ENCODE measurements at regions not wholly inside any gene's neighbourhood (a gene's known extent, or its start where the extent isn't known, plus 50 kb on each side); places are given as distances from the start of the nearest gene placed in this dataset.

- Histone ChIP-seq H3K4me1 (no peaks in the 10 kb centered on the region), H3K9me3 (no peaks in the 10 kb centered on the region), H3K27me3 (no peaks in the 10 kb centered on the region), H3K4me3 (no peak overlapping the region), H3K36me3 (no peaks in the 10 kb centered on the region), H3K27ac (no peak overlapping the region)
- no peak for TF ChIP-seq POLR2A (IDR thresholded peaks at IDR 0.05)
- TF ChIP-seq CTCF (IDR thresholded peaks at IDR 0.05), result no peak
- intact Hi-C loops (cut with DNase I; ENCODE audit: low total_unique reads), result no loop called here
- DNase-seq, result no peak
Observed at GRCh38 chr2:157980020-157980419, 103.9 kb upstream of the ACVR1 start.

GRCh38 chr2:157971702-157972101, 95.6 kb upstream of the ACVR1 start:
- no peaks in the 10 kb centered on the region for H3K27me3 ChIP-seq
- no peak for TF ChIP-seq POLR2A (IDR thresholded peaks at IDR 0.05)
- TF ChIP-seq CTCF (IDR thresholded peaks at IDR 0.05), result no peak
- intact Hi-C loops (cut with DNase I; ENCODE audit: low total_unique reads), result no loop called here
- no peak for DNase-seq
- H3K9me3 ChIP-seq, result no peaks in the 10 kb centered on the region
- H3K27ac ChIP-seq, result no peak overlapping the region
- no peak overlapping the region for H3K4me3 ChIP-seq
- H3K4me1 ChIP-seq, result no peaks in the 10 kb centered on the region
- no peaks in the 10 kb centered on the region for H3K36me3 ChIP-seq

- Histone ChIP-seq H3K27ac (no peak overlapping the region), H3K4me1 (no peaks in the 10 kb centered on the region), H3K36me3 (no peaks in the 10 kb centered on the region), H3K4me3 (no peak overlapping the region), H3K9me3 (no peaks in the 10 kb centered on the region), H3K27me3 (no peaks in the 10 kb centered on the region)
- DNase-seq, result no peak
- intact Hi-C loops (cut with DNase I; ENCODE audit: low total_unique reads), result no loop called here
- TF ChIP-seq POLR2A (IDR thresholded peaks at IDR 0.05) (no peak), CTCF (IDR thresholded peaks at IDR 0.05) (no peak)
Observed at GRCh38 chr2:157967856-157968255, 91.7 kb upstream of the ACVR1 start.

GRCh38 chr2:157959249-157959648, 83.1 kb upstream of the ACVR1 start:
- no peak for DNase-seq
- Histone ChIP-seq H3K4me3 (no peak overlapping the region), H3K9me3 (no peaks in the 10 kb centered on the region), H3K27ac (no peak overlapping the region), H3K4me1 (no peaks in the 10 kb centered on the region), H3K27me3 (no peaks in the 10 kb centered on the region), H3K36me3 (no peaks in the 10 kb centered on the region)
- intact Hi-C loops (cut with DNase I; ENCODE audit: low total_unique reads), result no loop called here
- TF ChIP-seq CTCF (IDR thresholded peaks at IDR 0.05) (no peak), POLR2A (IDR thresholded peaks at IDR 0.05) (no peak)

GRCh38 chr2:157957596-157957995, 81.5 kb upstream of the ACVR1 start:
- Histone ChIP-seq H3K27ac (no peak overlapping the region), H3K4me1 (no peaks in the 10 kb centered on the region), H3K4me3 (no peak overlapping the region), H3K27me3 (no peaks in the 10 kb centered on the region), H3K36me3 (no peaks in the 10 kb centered on the region), H3K9me3 (no peaks in the 10 kb centered on the region)
- intact Hi-C loops (cut with DNase I; ENCODE audit: low total_unique reads), result no loop called here
- DNase-seq, result no peak
- TF ChIP-seq POLR2A (IDR thresholded peaks at IDR 0.05) (no peak), CTCF (IDR thresholded peaks at IDR 0.05) (no peak)
